ENCODE measurements at regions not wholly inside any gene's neighbourhood (a gene's known extent, or its start where the extent isn't known, plus 50 kb on each side); places are given as distances from the start of the nearest gene placed in this dataset.

- intact Hi-C loops (cut with micrococcal nuclease): no loop called here
- Mint-ChIP-seq H3K4me3 (no peak overlapping the region), H3K27me3 (no peaks in the 10 kb centered on the region), H3K9me3 (ENCODE audit: insufficient read depth) (no peaks in the 10 kb centered on the region), H3K4me1 (no peaks in the 10 kb centered on the region), H3K27ac (no peak overlapping the region)
- WGBS (ENCODE audit: insufficient coverage): 90% methylated on average over 2 of the region's 8 CpGs
- H3K36me3 ChIP-seq (replicated peaks in 1 of 2; ENCODE audit: control extremely low read depth in 1 of 2, control insufficient read depth in 1 of 2, extremely low read depth in 1 of 2, insufficient read depth in 2 of 2, low read length in 1 of 2): no peaks in the 10 kb centered on the region
- H4K20me1 ChIP-seq (ENCODE audit: control insufficient read depth, insufficient read depth, low read length, poor library complexity, severe bottlenecking): no peaks in the 10 kb centered on the region
- H3K27me3 ChIP-seq (replicated peaks in 1 of 4; ENCODE audit: control extremely low read depth in 1 of 4, control insufficient read depth in 3 of 4, insufficient read depth in 4 of 4, low read length in 3 of 4): no peaks in the 10 kb centered on the region
- no peak overlapping the region for H3K4me2 ChIP-seq (replicated peaks; ENCODE audit: low read depth, low read length, poor library complexity, severe bottlenecking)
- no peak overlapping the region for H2AFZ ChIP-seq (ENCODE audit: insufficient read depth, low read depth, low read length, poor library complexity, severe bottlenecking)
- H3K9ac ChIP-seq (ENCODE audit: low read length): no peak overlapping the region
- no peaks in the 10 kb centered on the region for H3K9me3 ChIP-seq (ENCODE audit: control extremely low read depth in 1 of 3, control insufficient read depth in 2 of 3, insufficient read depth in 1 of 3, low read length in 2 of 3)
- ATAC-seq (ENCODE audit: low read depth): no peak
- H3K27ac ChIP-seq (ENCODE audit: low read length in 2 of 2): no peak overlapping the region
- H3K4me3 ChIP-seq (ENCODE audit: control extremely low read depth in 1 of 5, extremely low read depth in 1 of 5, insufficient read depth in 1 of 5, low read depth in 2 of 5, low read length in 4 of 5): no peak overlapping the region
- H3K4me1 ChIP-seq (ENCODE audit: control insufficient read depth in 2 of 2, insufficient read depth in 2 of 2, low read length in 2 of 2): no peaks in the 10 kb centered on the region
- CTCF ChIA-PET: no interaction called here
- no peak for DNase-seq
- POLR2A ChIA-PET: no interaction called here
- TF ChIP-seq, protein P1, sequence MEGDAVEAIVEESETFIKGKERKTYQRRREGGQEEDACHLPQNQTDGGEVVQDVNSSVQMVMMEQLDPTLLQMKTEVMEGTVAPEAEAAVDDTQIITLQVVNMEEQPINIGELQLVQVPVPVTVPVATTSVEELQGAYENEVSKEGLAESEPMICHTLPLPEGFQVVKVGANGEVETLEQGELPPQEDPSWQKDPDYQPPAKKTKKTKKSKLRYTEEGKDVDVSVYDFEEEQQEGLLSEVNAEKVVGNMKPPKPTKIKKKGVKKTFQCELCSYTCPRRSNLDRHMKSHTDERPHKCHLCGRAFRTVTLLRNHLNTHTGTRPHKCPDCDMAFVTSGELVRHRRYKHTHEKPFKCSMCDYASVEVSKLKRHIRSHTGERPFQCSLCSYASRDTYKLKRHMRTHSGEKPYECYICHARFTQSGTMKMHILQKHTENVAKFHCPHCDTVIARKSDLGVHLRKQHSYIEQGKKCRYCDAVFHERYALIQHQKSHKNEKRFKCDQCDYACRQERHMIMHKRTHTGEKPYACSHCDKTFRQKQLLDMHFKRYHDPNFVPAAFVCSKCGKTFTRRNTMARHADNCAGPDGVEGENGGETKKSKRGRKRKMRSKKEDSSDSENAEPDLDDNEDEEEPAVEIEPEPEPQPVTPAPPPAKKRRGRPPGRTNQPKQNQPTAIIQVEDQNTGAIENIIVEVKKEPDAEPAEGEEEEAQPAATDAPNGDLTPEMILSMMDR (IDR thresholded peaks at IDR 0.05): no peak
- TF ChIP-seq EZH2 (IDR thresholded peaks at IDR 0.05; ENCODE audit: borderline replicate concordance, insufficient read depth, low read depth, low read length, poor library complexity, severe bottlenecking): no peak
- no peaks in the 10 kb centered on the region for H3K79me2 ChIP-seq (ENCODE audit: control insufficient read depth, insufficient read depth, low read length)
Measured at GRCh38 chr5:167840527-167841130, 450.8 kb upstream of the WWC1 start.

DNA sequence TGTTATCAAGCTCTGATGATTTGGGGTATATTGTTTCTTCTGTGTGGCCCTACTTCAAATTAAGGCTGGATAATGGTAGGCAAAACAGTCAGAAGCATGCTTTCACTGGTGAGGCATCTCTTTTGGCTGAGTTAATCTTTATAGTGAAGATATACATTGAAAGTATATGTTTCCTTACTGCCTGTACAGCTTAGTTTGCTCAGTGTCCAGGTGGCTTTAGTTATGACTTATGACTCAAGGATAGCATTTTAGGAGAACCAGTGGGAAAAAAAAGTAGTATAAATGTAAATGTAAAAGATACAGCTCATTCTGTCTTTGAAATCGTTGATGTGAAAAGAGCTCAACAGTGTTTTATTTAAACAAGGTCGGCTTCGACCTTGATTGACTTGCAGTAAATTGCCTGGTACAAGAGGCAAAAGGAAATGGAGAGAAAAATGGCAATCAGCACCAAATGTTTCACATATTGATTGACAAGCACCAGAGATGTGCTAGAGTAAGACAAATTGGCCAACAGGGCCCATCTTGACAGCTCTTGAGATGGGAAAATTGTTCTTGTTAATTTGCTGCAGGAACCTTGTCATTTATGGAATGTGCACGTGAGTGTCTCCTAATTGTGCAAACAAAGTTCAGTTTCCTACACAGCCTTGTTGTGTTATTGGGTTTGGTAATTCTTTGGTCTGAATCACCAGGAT lies 447.4 kb upstream of the WWC1 start:
- ATAC-seq (ENCODE audit: low read depth): no peak
- H3K27me3 Mint-ChIP-seq: no peaks in the 10 kb centered on the region
- no peaks in the 10 kb centered on the region for H3K9me3 Mint-ChIP-seq (ENCODE audit: insufficient read depth)
- H3K27ac Mint-ChIP-seq: no peak overlapping the region
- no peaks in the 10 kb centered on the region for H3K79me2 ChIP-seq (ENCODE audit: control insufficient read depth, insufficient read depth, low read length)
- no peaks in the 10 kb centered on the region for H3K4me1 Mint-ChIP-seq
- H3K4me3 ChIP-seq (ENCODE audit: control extremely low read depth in 1 of 5, extremely low read depth in 1 of 5, insufficient read depth in 1 of 5, low read depth in 2 of 5, low read length in 4 of 5): no peak overlapping the region
- no peak overlapping the region for H2AFZ ChIP-seq (ENCODE audit: insufficient read depth, low read depth, low read length, poor library complexity, severe bottlenecking)
- TF ChIP-seq, protein P1 (IDR thresholded peaks at IDR 0.05): no peak
- TF ChIP-seq EZH2 (IDR thresholded peaks at IDR 0.05; ENCODE audit: borderline replicate concordance, insufficient read depth, low read depth, low read length, poor library complexity, severe bottlenecking): no peak
- H3K36me3 ChIP-seq (replicated peaks in 1 of 2; ENCODE audit: control extremely low read depth in 1 of 2, control insufficient read depth in 1 of 2, extremely low read depth in 1 of 2, insufficient read depth in 2 of 2, low read length in 1 of 2): no peaks in the 10 kb centered on the region
- 82% methylated on average over 4 of the region's 4 CpGs for WGBS (ENCODE audit: insufficient coverage)
- no peaks in the 10 kb centered on the region for H3K9me3 ChIP-seq (ENCODE audit: control extremely low read depth in 1 of 3, control insufficient read depth in 2 of 3, insufficient read depth in 1 of 3, low read length in 2 of 3)
- no peak overlapping the region for H3K27ac ChIP-seq (ENCODE audit: low read length in 2 of 2)
- ChIA-PET POLR2A (no interaction called here), CTCF (no interaction called here)
- no peaks in the 10 kb centered on the region for H4K20me1 ChIP-seq (ENCODE audit: control insufficient read depth, insufficient read depth, low read length, poor library complexity, severe bottlenecking)
- H3K4me1 ChIP-seq (ENCODE audit: control insufficient read depth in 2 of 2, insufficient read depth in 2 of 2, low read length in 2 of 2): no peaks in the 10 kb centered on the region
- no peak overlapping the region for H3K9ac ChIP-seq (ENCODE audit: low read length)
- H3K4me2 ChIP-seq (replicated peaks; ENCODE audit: low read depth, low read length, poor library complexity, severe bottlenecking): no peak overlapping the region
- intact Hi-C loops (cut with micrococcal nuclease): no loop called here
- H3K4me3 Mint-ChIP-seq: no peak overlapping the region
- no peaks in the 10 kb centered on the region for H3K27me3 ChIP-seq (replicated peaks in 1 of 4; ENCODE audit: control extremely low read depth in 1 of 4, control insufficient read depth in 3 of 4, insufficient read depth in 4 of 4, low read length in 3 of 4)
- DNase-seq: no peak
